ENCODE measurements at regions not wholly inside any gene's neighbourhood (a gene's known extent, or its start where the extent isn't known, plus 50 kb on each side); places are given as distances from the start of the nearest gene placed in this dataset.

DNA sequence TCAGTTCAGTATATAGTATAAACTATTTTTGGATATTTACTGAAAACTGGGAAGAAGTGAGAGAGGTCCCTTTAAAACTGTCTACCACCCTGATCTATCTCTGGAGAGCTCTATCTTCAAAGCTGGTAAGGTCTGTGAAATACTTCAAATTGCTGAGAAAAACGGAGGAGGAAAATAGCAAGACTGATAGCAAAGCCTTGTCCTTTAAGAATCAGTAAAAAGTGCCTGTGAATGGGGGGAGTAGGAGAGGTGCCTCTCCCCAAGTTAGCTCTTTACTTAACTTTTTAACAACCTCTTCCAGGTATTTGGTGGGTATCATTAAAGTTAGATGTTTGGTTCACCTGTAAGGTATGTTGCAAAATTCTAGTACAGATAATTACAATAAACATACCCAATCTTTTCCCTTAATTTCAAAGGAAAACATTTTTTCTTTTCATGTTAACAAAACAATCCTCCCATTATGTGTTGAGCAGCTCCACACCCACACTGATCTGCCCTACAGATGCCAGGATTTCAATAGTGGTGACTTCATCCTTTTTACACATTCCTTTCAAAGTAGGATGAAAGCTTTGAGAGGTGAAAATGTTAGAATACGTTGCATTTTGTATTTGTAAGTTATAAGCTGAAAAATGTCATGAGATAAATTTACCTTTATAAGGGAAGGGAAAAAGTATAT, 149.2 kb downstream of the CRPPA start:
- Histone ChIP-seq H3K27me3 (ENCODE audit: insufficient read depth, low read length, poor library complexity) (no peaks in the 10 kb centered on the region), H3K9me3 (ENCODE audit: insufficient read depth, low read length, severe bottlenecking) (no peaks in the 10 kb centered on the region), H3K27ac (ENCODE audit: low read length) (no peak overlapping the region), H3K4me3 (ENCODE audit: low read depth in 1 of 2, low read length in 2 of 2) (no peak overlapping the region), H3K9ac (ENCODE audit: low read depth, low read length) (no peak overlapping the region), H2AFZ (ENCODE audit: low read depth, low read length) (no peak overlapping the region), H3K4me2 (ENCODE audit: insufficient read depth, low read length) (no peak overlapping the region), H4K20me1 (ENCODE audit: insufficient read depth, low read length) (no peaks in the 10 kb centered on the region), H3K79me2 (ENCODE audit: insufficient read depth, low read length) (no peaks in the 10 kb centered on the region), H3K36me3 (ENCODE audit: insufficient read depth, low read length) (no peaks in the 10 kb centered on the region), H3K4me1 (ENCODE audit: insufficient read depth, low read length) (no peaks in the 10 kb centered on the region)
- ATAC-seq (ENCODE audit: insufficient read depth, low read depth) (no peak), DNase-seq (no peak)
- TF ChIP-seq EZH2 (IDR thresholded peaks at IDR 0.05; ENCODE audit: borderline replicate concordance, low read depth, low read length, severe bottlenecking) = no peak
- TF ChIP-seq, protein P1, sequence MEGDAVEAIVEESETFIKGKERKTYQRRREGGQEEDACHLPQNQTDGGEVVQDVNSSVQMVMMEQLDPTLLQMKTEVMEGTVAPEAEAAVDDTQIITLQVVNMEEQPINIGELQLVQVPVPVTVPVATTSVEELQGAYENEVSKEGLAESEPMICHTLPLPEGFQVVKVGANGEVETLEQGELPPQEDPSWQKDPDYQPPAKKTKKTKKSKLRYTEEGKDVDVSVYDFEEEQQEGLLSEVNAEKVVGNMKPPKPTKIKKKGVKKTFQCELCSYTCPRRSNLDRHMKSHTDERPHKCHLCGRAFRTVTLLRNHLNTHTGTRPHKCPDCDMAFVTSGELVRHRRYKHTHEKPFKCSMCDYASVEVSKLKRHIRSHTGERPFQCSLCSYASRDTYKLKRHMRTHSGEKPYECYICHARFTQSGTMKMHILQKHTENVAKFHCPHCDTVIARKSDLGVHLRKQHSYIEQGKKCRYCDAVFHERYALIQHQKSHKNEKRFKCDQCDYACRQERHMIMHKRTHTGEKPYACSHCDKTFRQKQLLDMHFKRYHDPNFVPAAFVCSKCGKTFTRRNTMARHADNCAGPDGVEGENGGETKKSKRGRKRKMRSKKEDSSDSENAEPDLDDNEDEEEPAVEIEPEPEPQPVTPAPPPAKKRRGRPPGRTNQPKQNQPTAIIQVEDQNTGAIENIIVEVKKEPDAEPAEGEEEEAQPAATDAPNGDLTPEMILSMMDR (IDR thresholded peaks at IDR 0.05; ENCODE audit: borderline replicate concordance, extremely low read depth, low read length, poor library complexity, severe bottlenecking) = no peak

DNA sequence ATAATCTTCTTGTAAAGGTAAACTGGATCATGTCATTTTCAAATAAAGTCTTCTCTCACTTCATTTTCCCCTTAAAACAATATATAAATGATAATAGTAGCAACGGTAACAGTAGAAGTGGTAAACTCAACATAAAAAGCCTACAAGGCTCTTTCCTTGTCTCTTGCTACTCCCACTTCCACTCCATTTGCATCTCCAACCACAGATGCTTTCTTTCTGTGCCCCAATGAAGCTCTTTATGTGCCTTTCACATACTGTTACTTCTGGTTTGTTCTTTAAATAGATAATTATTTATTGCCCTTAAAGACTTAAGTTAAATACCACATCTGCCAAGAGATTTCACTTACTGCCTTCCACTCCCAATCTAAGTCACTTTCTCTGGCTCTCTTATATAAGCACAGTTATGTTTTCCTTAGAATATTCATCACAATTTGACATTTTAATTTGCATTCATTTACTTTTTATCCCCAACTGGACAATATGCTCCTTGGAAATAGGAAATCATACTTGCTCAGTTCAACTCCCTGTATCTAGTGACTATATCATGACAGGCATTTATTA, 149.9 kb downstream of the CRPPA start:
- H3K9ac ChIP-seq (ENCODE audit: low read depth, low read length) = no peak overlapping the region
- DNase-seq (no peak), ATAC-seq (ENCODE audit: insufficient read depth, low read depth) (no peak)
- no peak overlapping the region for H3K4me3 ChIP-seq (ENCODE audit: low read depth in 1 of 2, low read length in 2 of 2)
- no peaks in the 10 kb centered on the region for H4K20me1 ChIP-seq (ENCODE audit: insufficient read depth, low read length)
- H3K27me3 ChIP-seq (ENCODE audit: insufficient read depth, low read length, poor library complexity) = no peaks in the 10 kb centered on the region
- TF ChIP-seq EZH2 (IDR thresholded peaks at IDR 0.05; ENCODE audit: borderline replicate concordance, low read depth, low read length, severe bottlenecking) = no peak
- TF ChIP-seq, protein P1 (IDR thresholded peaks at IDR 0.05; ENCODE audit: borderline replicate concordance, extremely low read depth, low read length, poor library complexity, severe bottlenecking) = no peak
- H3K4me1 ChIP-seq (ENCODE audit: insufficient read depth, low read length) = no peaks in the 10 kb centered on the region
- H3K36me3 ChIP-seq (ENCODE audit: insufficient read depth, low read length) = no peaks in the 10 kb centered on the region
- H3K27ac ChIP-seq (ENCODE audit: low read length) = no peak overlapping the region
- no peaks in the 10 kb centered on the region for H3K9me3 ChIP-seq (ENCODE audit: insufficient read depth, low read length, severe bottlenecking)
- H3K79me2 ChIP-seq (ENCODE audit: insufficient read depth, low read length) = no peaks in the 10 kb centered on the region
- H3K4me2 ChIP-seq (ENCODE audit: insufficient read depth, low read length) = no peak overlapping the region
- no peak overlapping the region for H2AFZ ChIP-seq (ENCODE audit: low read depth, low read length)

DNA sequence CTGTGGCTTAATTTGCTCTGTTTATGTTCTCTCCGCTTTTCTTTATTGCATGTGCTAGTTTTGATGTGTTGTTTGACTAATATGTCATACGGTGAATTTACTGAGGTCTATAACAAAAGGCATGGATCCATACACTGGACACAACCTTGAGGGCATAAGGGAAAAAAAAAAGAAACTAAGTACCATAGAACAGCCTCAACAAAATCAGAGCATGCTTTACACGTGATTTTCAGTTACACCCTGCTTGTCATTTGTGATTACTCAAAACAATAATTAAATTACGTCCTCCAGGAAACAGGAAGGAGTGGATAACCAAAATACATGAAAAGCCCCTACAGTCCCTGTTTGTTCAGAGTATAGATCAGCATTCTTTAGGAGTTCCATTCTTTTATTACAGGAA, 150.5 kb downstream of the CRPPA start:
- no peak overlapping the region for H3K9ac ChIP-seq (ENCODE audit: low read depth, low read length)
- no peaks in the 10 kb centered on the region for H4K20me1 ChIP-seq (ENCODE audit: insufficient read depth, low read length)
- no peak overlapping the region for H3K27ac ChIP-seq (ENCODE audit: low read length)
- no peak overlapping the region for H3K4me3 ChIP-seq (ENCODE audit: low read depth in 1 of 2, low read length in 2 of 2)
- DNase-seq (no peak), ATAC-seq (ENCODE audit: insufficient read depth, low read depth) (no peak)
- H3K4me2 ChIP-seq (ENCODE audit: insufficient read depth, low read length) = no peak overlapping the region
- no peaks in the 10 kb centered on the region for H3K27me3 ChIP-seq (ENCODE audit: insufficient read depth, low read length, poor library complexity)
- no peaks in the 10 kb centered on the region for H3K79me2 ChIP-seq (ENCODE audit: insufficient read depth, low read length)
- TF ChIP-seq, protein P1 (IDR thresholded peaks at IDR 0.05; ENCODE audit: borderline replicate concordance, extremely low read depth, low read length, poor library complexity, severe bottlenecking) = no peak
- TF ChIP-seq EZH2 (IDR thresholded peaks at IDR 0.05; ENCODE audit: borderline replicate concordance, low read depth, low read length, severe bottlenecking) = no peak
- H3K36me3 ChIP-seq (ENCODE audit: insufficient read depth, low read length) = no peaks in the 10 kb centered on the region
- H2AFZ ChIP-seq (ENCODE audit: low read depth, low read length) = no peak overlapping the region
- no peaks in the 10 kb centered on the region for H3K9me3 ChIP-seq (ENCODE audit: insufficient read depth, low read length, severe bottlenecking)
- H3K4me1 ChIP-seq (ENCODE audit: insufficient read depth, low read length) = no peaks in the 10 kb centered on the region
